Suppressor macrophage treated with lipopolysaccharide for 1 hour (primary cell): ENCODE measurements at regions not wholly inside any gene's neighbourhood (a gene's known extent, or its start where the extent isn't known, plus 50 kb on each side); places are given as distances from the start of the nearest gene placed in this dataset.

Source experiments
- DNase-seq, 3 donors: peaks; one replicate each; pipeline ENCODE4 v3.0.0-alpha.2; 2020 to 2022

- DNase-seq, result no peak
Observed at GRCh38 chr2:15796167-15796942, 144.0 kb upstream of the MYCN start.

- no peak for DNase-seq
Observed at GRCh38 chr2:15797231-15797938, 143.0 kb upstream of the MYCN start.

GRCh38 chr2:15797939-15798281 is 142.4 kb upstream of the MYCN start:
- DNase-seq, result no peak

- DNase-seq, result no peak
Observed at GRCh38 chr2:15798701-15799431, 141.5 kb upstream of the MYCN start.

- no peak for DNase-seq
Observed at GRCh38 chr2:15799432-15799827, 140.9 kb upstream of the MYCN start.

GRCh38 chr2:15800495-15801329 is 139.6 kb upstream of the MYCN start:
- DNase-seq, result peak in 1 of 3 donors; percentile 5

GRCh38 chr2:15801439-15801838 is 138.9 kb upstream of the MYCN start:
- no peak for DNase-seq

GRCh38 chr2:15801904-15802303 is 138.4 kb upstream of the MYCN start:
- no peak for DNase-seq

- no peak for DNase-seq
Observed at GRCh38 chr2:15802657-15803542, 137.4 kb upstream of the MYCN start.

- no peak for DNase-seq
Observed at GRCh38 chr2:15803543-15804245, 136.7 kb upstream of the MYCN start.

- no peak for DNase-seq
Observed at GRCh38 chr2:15804246-15804619, 136.1 kb upstream of the MYCN start.

- no peak for DNase-seq
Observed at GRCh38 chr2:15804691-15805090, 135.7 kb upstream of the MYCN start.

- no peak for DNase-seq
Observed at GRCh38 chr2:15805206-15805605, 135.1 kb upstream of the MYCN start.

- no peak for DNase-seq
Observed at GRCh38 chr2:15805772-15806171, 134.6 kb upstream of the MYCN start.

- DNase-seq, result no peak
Observed at GRCh38 chr2:15806801-15807417, 133.4 kb upstream of the MYCN start.

GRCh38 chr2:15807418-15808203 is 132.7 kb upstream of the MYCN start:
- DNase-seq, result no peak

GRCh38 chr2:15808204-15808910 is 132.0 kb upstream of the MYCN start:
- DNase-seq, result no peak

GRCh38 chr2:15808944-15809343 is 131.4 kb upstream of the MYCN start:
- DNase-seq, result no peak

- DNase-seq, result no peak
Observed at GRCh38 chr2:15809404-15809803, 130.9 kb upstream of the MYCN start.
